ENCODE measurements at regions not wholly inside any gene's neighbourhood (a gene's known extent, or its start where the extent isn't known, plus 50 kb on each side); places are given as distances from the start of the nearest gene placed in this dataset.

GRCh38 chr9:4413856-4414255 lies 76.4 kb upstream of the SLC1A1 start:
- DNase-seq (ENCODE audit: low read depth) = no peak
- no peak overlapping the region for H3K4me3 ChIP-seq (replicated peaks; ENCODE audit: low read depth, low read length)
- no peak for TF ChIP-seq CTCF (IDR thresholded peaks at IDR 0.05; ENCODE audit: low read length, missing control alignments)

- no peak overlapping the region for H3K4me3 ChIP-seq (replicated peaks; ENCODE audit: low read depth, low read length)
- no peak for TF ChIP-seq CTCF (IDR thresholded peaks at IDR 0.05; ENCODE audit: low read length, missing control alignments)
- DNase-seq (ENCODE audit: low read depth) = no peak
Observed at GRCh38 chr9:4404156-4404555, 86.1 kb upstream of the SLC1A1 start.

- no peak for DNase-seq (ENCODE audit: low read depth)
- TF ChIP-seq CTCF (IDR thresholded peaks at IDR 0.05; ENCODE audit: low read length, missing control alignments) = no peak
- no peak overlapping the region for H3K4me3 ChIP-seq (replicated peaks; ENCODE audit: low read depth, low read length)
Observed at GRCh38 chr9:4402501-4402900, 87.8 kb upstream of the SLC1A1 start.

DNA sequence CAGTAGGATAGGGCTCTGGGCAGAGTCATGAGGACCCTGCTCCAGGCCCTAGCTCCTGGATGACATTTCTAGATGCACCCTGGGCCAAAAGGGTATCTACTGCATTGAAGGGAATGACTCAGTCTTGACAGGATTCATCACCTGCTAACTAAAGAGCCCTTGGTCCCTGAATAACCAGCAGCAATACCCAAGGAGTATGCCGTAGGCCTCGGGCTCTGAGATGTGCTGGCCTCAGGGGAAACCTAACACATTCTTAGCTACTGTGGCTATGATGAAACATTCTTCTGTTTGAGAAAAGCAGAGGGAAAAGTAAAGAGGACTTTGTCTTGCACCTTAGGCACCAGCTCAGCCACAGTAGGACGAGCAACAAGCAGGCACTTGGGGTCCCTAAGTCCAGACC lies 89.5 kb upstream of the SLC1A1 start:
- no peak for TF ChIP-seq CTCF (IDR thresholded peaks at IDR 0.05; ENCODE audit: low read length, missing control alignments)
- DNase-seq (ENCODE audit: low read depth) = no peak

GRCh38 chr9:4397917-4398316 lies 92.4 kb upstream of the SLC1A1 start:
- no peak overlapping the region for H3K4me3 ChIP-seq (replicated peaks; ENCODE audit: low read depth, low read length)
- no peak for TF ChIP-seq CTCF (IDR thresholded peaks at IDR 0.05; ENCODE audit: low read length, missing control alignments)
- peak; percentile 33 for DNase-seq (ENCODE audit: low read depth)

More for the DNA sequence above, 89.5 kb upstream of the SLC1A1 start:
- H3K4me3 ChIP-seq (replicated peaks; ENCODE audit: low read depth, low read length) = no peak overlapping the region

- no peak for TF ChIP-seq CTCF (IDR thresholded peaks at IDR 0.05; ENCODE audit: low read length, missing control alignments)
- no peak for DNase-seq (ENCODE audit: low read depth)
- no peak overlapping the region for H3K4me3 ChIP-seq (replicated peaks; ENCODE audit: low read depth, low read length)
Observed at GRCh38 chr9:4393806-4394523, 94.1 kb upstream of the GLIS3 start.

DNA sequence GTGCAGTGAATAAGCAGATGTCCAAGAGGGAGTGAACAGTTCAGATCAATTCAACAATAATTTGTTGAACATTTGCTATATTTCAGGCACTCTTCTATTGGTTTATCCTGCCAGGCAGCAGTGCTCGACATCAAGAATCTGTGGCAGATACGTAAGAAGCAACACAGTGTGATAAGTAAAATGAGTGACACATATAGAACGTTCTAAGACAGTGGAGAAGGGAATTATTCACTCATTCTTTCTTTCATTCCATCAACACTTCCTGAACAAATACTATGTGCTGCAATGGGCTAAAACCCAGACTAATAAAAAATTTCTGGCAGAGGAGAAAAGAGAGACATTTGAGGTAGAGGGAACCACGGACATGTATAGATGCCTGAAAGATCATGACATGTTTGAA lies 89.9 kb upstream of the GLIS3 start:
- peak; percentile 45 for DNase-seq (ENCODE audit: low read depth)
- TF ChIP-seq CTCF (IDR thresholded peaks at IDR 0.05; ENCODE audit: low read length, missing control alignments) = no peak
- H3K4me3 ChIP-seq (replicated peaks; ENCODE audit: low read depth, low read length) = no peak overlapping the region

Measured in fibroblast of pulmonary artery (primary cell).